Neuronal stem cell (in vitro differentiated cells): ENCODE measurements at regions not wholly inside any gene's neighbourhood (a gene's known extent, or its start where the extent isn't known, plus 50 kb on each side); places are given as distances from the start of the nearest gene placed in this dataset.

Experiments
- DNase-seq: peaks from one replicate; pipeline ENCODE4 v3.0.0-alpha.2; 2013; ENCODE audit warnings: low spot score
- H2AFZ ChIP-seq: one replicate; pipeline ENCODE4 v1.6.1; 2013; ENCODE audit warnings: mild to moderate bottlenecking, low read length, inconsistent platforms
- H2AK5ac ChIP-seq: 2 replicates; pipeline ENCODE4 v1.6.1; 2013; ENCODE audit warnings: low read depth, mild to moderate bottlenecking, inconsistent platforms, low read length, moderate library complexity, mixed read lengths
- H2BK120ac ChIP-seq: 2 replicates; pipeline ENCODE4 v1.6.1; 2013; ENCODE audit warnings: low read depth, mild to moderate bottlenecking, inconsistent platforms, low read length, moderate library complexity, mixed read lengths
- H2BK12ac ChIP-seq: one replicate; pipeline ENCODE4 v1.6.1; 2013; ENCODE audit warnings: low read length, inconsistent platforms
- H2BK15ac ChIP-seq: 2 replicates; pipeline ENCODE4 v1.6.1; 2013; ENCODE audit warnings: mild to moderate bottlenecking, low read length, inconsistent platforms, mixed read lengths
- H2BK5ac ChIP-seq: one replicate; pipeline ENCODE4 v1.6.1; 2013; ENCODE audit warnings: inconsistent platforms, mild to moderate bottlenecking, low read length, moderate library complexity
- H3K14ac ChIP-seq: one replicate; pipeline ENCODE4 v1.6.1; 2013; ENCODE audit warnings: low read length, inconsistent platforms
- H3K18ac ChIP-seq: 2 replicates; pipeline ENCODE4 v1.6.1; 2013; ENCODE audit warnings: low read length, inconsistent platforms
- H3K23ac ChIP-seq: 2 replicates; pipeline ENCODE4 v1.6.1; 2013; ENCODE audit warnings: low read depth, mild to moderate bottlenecking, mixed read lengths, low read length, inconsistent platforms; ENCODE audit not compliant: poor library complexity
- H3K27ac ChIP-seq: replicated peaks from 3 replicates; pipeline ENCODE4 v1.5.1; 2013; ENCODE audit warnings: low read length, inconsistent platforms
- H3K27me3 ChIP-seq, 3 experiments: 2 replicates each; pipeline ENCODE4 v1.6.1; 2013; ENCODE audit warnings: low read length in 3 of 3, mild to moderate bottlenecking in 2 of 3, inconsistent platforms in 1 of 3, low read depth in 1 of 3, mixed read lengths in 1 of 3, moderate library complexity in 1 of 3; ENCODE audit not compliant: control insufficient read depth in 3 of 3, insufficient read depth in 3 of 3
- H3K36me3 ChIP-seq, 2 donors: replicated peaks in 1 of 2; 2 replicates each; pipeline ENCODE4 v1.6.1; 2013; ENCODE audit warnings: low read length in 2 of 2; ENCODE audit not compliant: control insufficient read depth in 2 of 2, insufficient read depth in 2 of 2
- H3K4ac ChIP-seq: 2 replicates; pipeline ENCODE4 v1.6.1; 2013; ENCODE audit warnings: inconsistent platforms, mild to moderate bottlenecking, low read length, moderate library complexity
- H3K4me1 ChIP-seq, 2 donors: 1 replicate in 1 of 2; 2 replicates in 1 of 2; pipeline ENCODE4 v1.6.1; 2013; ENCODE audit warnings: low read length in 2 of 2, low read depth in 1 of 2; ENCODE audit not compliant: control insufficient read depth in 2 of 2, insufficient read depth in 1 of 2
- H3K4me2 ChIP-seq: one replicate; pipeline ENCODE4 v1.6.1; 2013; ENCODE audit warnings: mild to moderate bottlenecking, low read length, inconsistent platforms; ENCODE audit not compliant: insufficient read depth, poor library complexity, severe bottlenecking
- H3K4me3 ChIP-seq, 2 donors: 2 replicates each; pipeline ENCODE4 v1.5.1; 2013; ENCODE audit warnings: low read length in 2 of 2, mild to moderate bottlenecking in 2 of 2, inconsistent platforms in 1 of 2, moderate library complexity in 1 of 2
- H3K79me1 ChIP-seq: one replicate; pipeline ENCODE4 v1.6.1; 2013; ENCODE audit warnings: low read depth, mild to moderate bottlenecking, inconsistent platforms, low read length, moderate library complexity
- H3K9ac ChIP-seq: one replicate; pipeline ENCODE4 v1.6.1; 2013; ENCODE audit warnings: mild to moderate bottlenecking, low read depth, low read length, inconsistent platforms; ENCODE audit not compliant: poor library complexity
- H3K9me3 ChIP-seq, 2 donors: replicated peaks in 1 of 2; 2 replicates each; pipeline versions ENCODE3 to v1.6.1; 2013; ENCODE audit warnings: low read length in 2 of 2, mild to moderate bottlenecking in 2 of 2, inconsistent platforms in 1 of 2, low read depth in 1 of 2, mixed read lengths in 1 of 2, moderate library complexity in 1 of 2; ENCODE audit not compliant: control insufficient read depth in 2 of 2, insufficient read depth in 1 of 2
- H4K8ac ChIP-seq: one replicate; pipeline ENCODE4 v1.6.1; 2013; ENCODE audit warnings: low read depth, mild to moderate bottlenecking, inconsistent platforms, low read length, moderate library complexity
- H4K91ac ChIP-seq: one replicate; pipeline ENCODE4 v1.6.1; 2013; ENCODE audit warnings: low read length, low read depth, mild to moderate bottlenecking, inconsistent platforms; ENCODE audit not compliant: poor library complexity
- WGBS, 2 donors: extraction: QIAGEN DNeasy Blood & Tissue Kit; methylation state at CpG; one replicate each; pipeline ENCODE4 v1.1.7; 2013; ENCODE audit warnings: missing lambda C conversion rate in 2 of 2, mixed read lengths in 1 of 2; ENCODE audit not compliant: insufficient read length in 2 of 2, insufficient replicate concordance in 1 of 2; ENCODE audit errors: extremely low coverage in 2 of 2; 5-methylcytosine and 5-hydroxymethylcytosine counted together

GRCh38 chr12:94743174-94743573, 92.8 kb upstream of the TMCC3 start:
- H3K18ac ChIP-seq, result no peak overlapping the region
- H3K9ac ChIP-seq, result no peak overlapping the region
- no peak overlapping the region for H3K23ac ChIP-seq
- WGBS, 2 donors, result no CpG with 5 or more reads among the region's 3 CpGs
- no peak overlapping the region for H2BK15ac ChIP-seq
- H2AFZ ChIP-seq, result no peak overlapping the region
- no peak overlapping the region for H3K27ac ChIP-seq
- no peak overlapping the region for H4K91ac ChIP-seq
- H3K4me1 ChIP-seq, result peaks cover 0 to 5% of the 10 kb centered on the region in 2 donors
- peaks cover 0 to 12% (median 0%) of the 10 kb centered on the region in 3 experiments for H3K27me3 ChIP-seq
- no peak overlapping the region for H3K14ac ChIP-seq
- no peak overlapping the region for H2BK120ac ChIP-seq
- H3K36me3 ChIP-seq, result no peaks in the 10 kb centered on the region
- H3K4me3 ChIP-seq, result no peak overlapping the region
- DNase-seq, result no peak
- no peaks in the 10 kb centered on the region for H3K9me3 ChIP-seq
- H3K4ac ChIP-seq, result no peak overlapping the region
- no peak overlapping the region for H4K8ac ChIP-seq
- no peak overlapping the region for H3K4me2 ChIP-seq
- no peak overlapping the region for H2BK12ac ChIP-seq
- H2BK5ac ChIP-seq, result no peak overlapping the region
- H3K79me1 ChIP-seq, result no peaks in the 10 kb centered on the region
- no peak overlapping the region for H2AK5ac ChIP-seq

GRCh38 chr12:94740601-94741362, 90.4 kb upstream of the TMCC3 start:
- no peak overlapping the region for H3K4me2 ChIP-seq
- H3K27me3 ChIP-seq, result peaks cover 0 to 12% (median 0%) of the 10 kb centered on the region in 3 experiments
- H3K9me3 ChIP-seq, result no peaks in the 10 kb centered on the region
- H2AFZ ChIP-seq, result no peak overlapping the region
- DNase-seq, result no peak
- H2BK15ac ChIP-seq, result no peak overlapping the region
- H3K27ac ChIP-seq, result no peak overlapping the region
- no peak overlapping the region for H3K4ac ChIP-seq
- no peak overlapping the region for H2BK12ac ChIP-seq
- no CpG with 5 or more reads among the region's 5 CpGs for WGBS, 2 donors
- no peak overlapping the region for H3K9ac ChIP-seq
- H3K14ac ChIP-seq, result no peak overlapping the region
- no peak overlapping the region for H3K4me3 ChIP-seq
- H3K23ac ChIP-seq, result no peak overlapping the region
- no peak overlapping the region for H4K8ac ChIP-seq
- H4K91ac ChIP-seq, result no peak overlapping the region
- peaks cover 0 to 5% of the 10 kb centered on the region in 2 donors for H3K4me1 ChIP-seq
- H2BK120ac ChIP-seq, result no peak overlapping the region
- no peaks in the 10 kb centered on the region for H3K36me3 ChIP-seq
- H2AK5ac ChIP-seq, result no peak overlapping the region
- H3K18ac ChIP-seq, result no peak overlapping the region
- peak overlapping the region; percentile 0 for H2BK5ac ChIP-seq
- no peaks in the 10 kb centered on the region for H3K79me1 ChIP-seq

- no CpG with 5 or more reads among the region's 5 CpGs for WGBS, 2 donors
- Histone ChIP-seq H2AFZ (no peak overlapping the region), H2AK5ac (no peak overlapping the region), H2BK5ac (no peak overlapping the region), H3K18ac (no peak overlapping the region), H3K14ac (no peak overlapping the region), H3K36me3 (no peaks in the 10 kb centered on the region), H3K79me1 (no peaks in the 10 kb centered on the region), H4K8ac (no peak overlapping the region), H3K4me3 (no peak overlapping the region), H3K4me1 (peaks cover 0 to 9% of the 10 kb centered on the region in 2 donors), H2BK12ac (no peak overlapping the region), H3K27ac (no peak overlapping the region), H3K9ac (no peak overlapping the region), H4K91ac (no peak overlapping the region), H3K27me3 (peaks cover 0 to 3% (median 0%) of the 10 kb centered on the region in 3 experiments), H3K9me3 (no peaks in the 10 kb centered on the region), H2BK15ac (no peak overlapping the region), H3K23ac (no peak overlapping the region), H3K4me2 (no peak overlapping the region), H2BK120ac (no peak overlapping the region), H3K4ac (no peak overlapping the region)
- DNase-seq, result no peak
Observed at GRCh38 chr12:94736820-94737219, 86.5 kb upstream of the TMCC3 start.

GRCh38 chr12:94736004-94736403, 85.6 kb upstream of the TMCC3 start:
- H4K91ac ChIP-seq, result no peak overlapping the region
- no peak overlapping the region for H3K23ac ChIP-seq
- H3K4me1 ChIP-seq, result peaks cover 0 to 9% of the 10 kb centered on the region in 2 donors
- H2AFZ ChIP-seq, result no peak overlapping the region
- no peak for DNase-seq
- no peaks in the 10 kb centered on the region for H3K9me3 ChIP-seq
- no peak overlapping the region for H3K27ac ChIP-seq
- H3K4me3 ChIP-seq, result no peak overlapping the region
- no peak overlapping the region for H2AK5ac ChIP-seq
- H3K36me3 ChIP-seq, result no peaks in the 10 kb centered on the region
- no peak overlapping the region for H2BK15ac ChIP-seq
- H3K4ac ChIP-seq, result no peak overlapping the region
- no peak overlapping the region for H2BK12ac ChIP-seq
- peaks cover 0 to 2% (median 0%) of the 10 kb centered on the region in 3 experiments for H3K27me3 ChIP-seq
- no peak overlapping the region for H2BK5ac ChIP-seq
- WGBS, 2 donors, result no CpG with 5 or more reads among the region's 3 CpGs
- no peak overlapping the region for H3K9ac ChIP-seq
- no peak overlapping the region for H3K14ac ChIP-seq
- H4K8ac ChIP-seq, result no peak overlapping the region
- H3K18ac ChIP-seq, result no peak overlapping the region
- H3K4me2 ChIP-seq, result no peak overlapping the region
- no peaks in the 10 kb centered on the region for H3K79me1 ChIP-seq
- H2BK120ac ChIP-seq, result no peak overlapping the region
